HL-60 (cell line): ENCODE measurements at regions not wholly inside any gene's neighbourhood (a gene's known extent, or its start where the extent isn't known, plus 50 kb on each side); places are given as distances from the start of the nearest gene placed in this dataset.

Experiments used
- CTCF ChIP-seq: IDR thresholded peaks from one replicate; pipeline ENCODE4 v1.5.1; 2011; ENCODE audit warnings: low read length, control low read depth, inconsistent platforms; ENCODE audit not compliant: insufficient read depth
- REST ChIP-seq: IDR thresholded peaks from 2 replicates; pipeline ENCODE4 v1.6.1; 2012; ENCODE audit warnings: low read depth; ENCODE audit not compliant: insufficient replicate concordance

GRCh38 chr2:120658042-120658769 is 77.5 kb upstream of the GLI2 start:
- TF ChIP-seq CTCF (no peak), REST (no peak)
